ENCODE measurements at regions not wholly inside any gene's neighbourhood (a gene's known extent, or its start where the extent isn't known, plus 50 kb on each side); places are given as distances from the start of the nearest gene placed in this dataset.
A peak's percentile ranks its signal among the peaks of the same experiment; 100 is the strongest.

- no peak overlapping the region for H3K4me3 ChIP-seq
Observed at GRCh38 chr2:192267484-192267883, 72.8 kb upstream of the TMEFF2 start.

GRCh38 chr2:192265751-192266150 lies 71.0 kb upstream of the TMEFF2 start:
- no peaks in the 10 kb centered on the region for H3K27me3 ChIP-seq
- 52 to 83% (median 64%) methylated on average over 2 of the region's 2 CpGs for WGBS, 5 donors
- TF ChIP-seq EP300 (IDR thresholded peaks at IDR 0.05) (no peak), CTCF (IDR thresholded peaks at IDR 0.05) (no peak), POLR2A (IDR thresholded peaks at IDR 0.05) (no peak), POLR2AphosphoS5 (IDR thresholded peaks at IDR 0.05) (no peak)

More at GRCh38 chr2:192267484-192267883, 72.8 kb upstream of the TMEFF2 start:
- intact Hi-C loops (cut with DNase I; ENCODE audit: low total_unique reads): no loop called here
- Histone ChIP-seq H3K36me3 (no peaks in the 10 kb centered on the region), H3K27ac (no peak overlapping the region), H3K27me3 (no peaks in the 10 kb centered on the region), H3K4me1 (no peaks in the 10 kb centered on the region), H3K9me3 (no peaks in the 10 kb centered on the region)
- no peak for TF ChIP-seq POLR2AphosphoS5 (IDR thresholded peaks at IDR 0.05)
- no peak for TF ChIP-seq POLR2A (IDR thresholded peaks at IDR 0.05)
- no peak for TF ChIP-seq CTCF (IDR thresholded peaks at IDR 0.05)
- no peak for TF ChIP-seq EP300 (IDR thresholded peaks at IDR 0.05)
- peak in 1 of 2 donors; percentile 9 for DNase-seq

GRCh38 chr2:192254444-192254843 lies 59.7 kb upstream of the TMEFF2 start:
- intact Hi-C loops (cut with DNase I; ENCODE audit: low total_unique reads): no loop called here
- no peaks in the 10 kb centered on the region for H3K27me3 ChIP-seq
- H3K9me3 ChIP-seq: no peaks in the 10 kb centered on the region
- DNase-seq: no peak
- H3K27ac ChIP-seq: no peak overlapping the region
- H3K36me3 ChIP-seq: no peaks in the 10 kb centered on the region
- H3K4me1 ChIP-seq: no peaks in the 10 kb centered on the region
- 78 to 90% (median 82%) methylated on average over 3 of the region's 3 CpGs for WGBS, 5 donors
- no peak overlapping the region for H3K4me3 ChIP-seq
- TF ChIP-seq POLR2A (IDR thresholded peaks at IDR 0.05) (no peak), EP300 (IDR thresholded peaks at IDR 0.05) (no peak), POLR2AphosphoS5 (IDR thresholded peaks at IDR 0.05) (no peak), CTCF (IDR thresholded peaks at IDR 0.05) (no peak)

More at GRCh38 chr2:192265751-192266150, 71.0 kb upstream of the TMEFF2 start:
- no peak for DNase-seq
- intact Hi-C loops (cut with DNase I; ENCODE audit: low total_unique reads): no loop called here
- Histone ChIP-seq H3K4me1 (no peaks in the 10 kb centered on the region), H3K9me3 (no peaks in the 10 kb centered on the region), H3K4me3 (no peak overlapping the region), H3K36me3 (no peaks in the 10 kb centered on the region), H3K27ac (no peak overlapping the region)

- TF ChIP-seq EP300 (IDR thresholded peaks at IDR 0.05) (no peak), CTCF (IDR thresholded peaks at IDR 0.05) (no peak), POLR2A (IDR thresholded peaks at IDR 0.05) (no peak), POLR2AphosphoS5 (IDR thresholded peaks at IDR 0.05) (no peak)
- no peaks in the 10 kb centered on the region for H3K36me3 ChIP-seq
- H3K27ac ChIP-seq: no peak overlapping the region
- intact Hi-C loops (cut with DNase I; ENCODE audit: low total_unique reads): no loop called here
- no peaks in the 10 kb centered on the region for H3K4me1 ChIP-seq
- H3K9me3 ChIP-seq: no peaks in the 10 kb centered on the region
- no peak for DNase-seq
- H3K4me3 ChIP-seq: no peak overlapping the region
- no peaks in the 10 kb centered on the region for H3K27me3 ChIP-seq
- WGBS, 5 donors: 63 to 79% (median 77%) methylated on average over 4 of the region's 4 CpGs
Observed at GRCh38 chr2:192253692-192254091, 59.0 kb upstream of the TMEFF2 start.

Measured in stomach (tissue), 8 donors.